GM12874 (cell line): ENCODE measurements at regions not wholly inside any gene's neighbourhood (a gene's known extent, or its start where the extent isn't known, plus 50 kb on each side); places are given as distances from the start of the nearest gene placed in this dataset.

Experiments
- TF ChIP-seq, protein P1 (sequence below): IDR thresholded peaks from 2 replicates; pipeline ENCODE4 v1.5.1; 2011; ENCODE audit warnings: low read depth, mild to moderate bottlenecking, control low read depth, low read length, moderate library complexity; ENCODE audit not compliant: insufficient read depth

DNA sequence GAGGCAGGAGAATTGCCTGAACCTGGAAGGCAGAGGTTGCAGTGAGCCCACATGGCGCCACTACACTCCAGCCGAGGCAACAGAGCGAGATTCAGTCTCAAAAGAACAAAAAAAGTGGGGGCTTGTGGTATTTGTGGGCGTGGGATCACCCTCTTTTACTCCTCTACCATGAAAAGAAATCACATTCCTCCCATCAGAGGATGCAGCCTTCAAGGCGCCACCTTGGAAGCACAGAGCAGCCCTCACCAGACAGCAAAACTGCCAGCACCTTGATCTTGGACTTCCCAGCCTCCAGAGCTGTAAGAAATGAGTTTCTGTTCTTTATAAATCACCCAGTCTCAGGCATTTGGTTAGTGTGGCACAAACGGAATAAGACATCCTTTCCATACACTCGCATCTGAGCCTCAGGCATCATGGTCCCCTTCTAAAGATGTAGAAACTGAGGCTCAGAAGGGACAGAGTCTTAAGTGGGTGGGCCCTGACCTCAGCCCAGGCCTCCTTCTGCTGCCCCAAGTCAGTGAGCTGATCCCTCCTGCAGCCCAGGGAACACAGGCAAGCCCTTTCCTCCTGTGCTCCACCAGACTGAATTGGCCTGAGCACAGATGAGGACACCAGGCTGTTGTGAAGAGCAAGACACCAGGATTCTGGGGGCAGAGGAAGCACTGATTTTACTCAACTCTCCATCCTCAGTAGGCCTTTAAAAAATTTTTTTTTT is 201.7 kb upstream of the LINGO1 start:
- TF ChIP-seq, protein P1, sequence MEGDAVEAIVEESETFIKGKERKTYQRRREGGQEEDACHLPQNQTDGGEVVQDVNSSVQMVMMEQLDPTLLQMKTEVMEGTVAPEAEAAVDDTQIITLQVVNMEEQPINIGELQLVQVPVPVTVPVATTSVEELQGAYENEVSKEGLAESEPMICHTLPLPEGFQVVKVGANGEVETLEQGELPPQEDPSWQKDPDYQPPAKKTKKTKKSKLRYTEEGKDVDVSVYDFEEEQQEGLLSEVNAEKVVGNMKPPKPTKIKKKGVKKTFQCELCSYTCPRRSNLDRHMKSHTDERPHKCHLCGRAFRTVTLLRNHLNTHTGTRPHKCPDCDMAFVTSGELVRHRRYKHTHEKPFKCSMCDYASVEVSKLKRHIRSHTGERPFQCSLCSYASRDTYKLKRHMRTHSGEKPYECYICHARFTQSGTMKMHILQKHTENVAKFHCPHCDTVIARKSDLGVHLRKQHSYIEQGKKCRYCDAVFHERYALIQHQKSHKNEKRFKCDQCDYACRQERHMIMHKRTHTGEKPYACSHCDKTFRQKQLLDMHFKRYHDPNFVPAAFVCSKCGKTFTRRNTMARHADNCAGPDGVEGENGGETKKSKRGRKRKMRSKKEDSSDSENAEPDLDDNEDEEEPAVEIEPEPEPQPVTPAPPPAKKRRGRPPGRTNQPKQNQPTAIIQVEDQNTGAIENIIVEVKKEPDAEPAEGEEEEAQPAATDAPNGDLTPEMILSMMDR = no peak

- TF ChIP-seq, protein P1 = no peak
Observed at GRCh38 chr15:77832874-77833273, 200.2 kb upstream of the LINGO1 start.

GRCh38 chr15:77831986-77832385 is 199.3 kb upstream of the LINGO1 start:
- TF ChIP-seq, protein P1 = no peak

GRCh38 chr15:77830051-77830468 is 197.3 kb upstream of the LINGO1 start:
- TF ChIP-seq, protein P1 = no peak

GRCh38 chr15:77827860-77828259 is 195.1 kb upstream of the LINGO1 start:
- TF ChIP-seq, protein P1 = no peak

DNA sequence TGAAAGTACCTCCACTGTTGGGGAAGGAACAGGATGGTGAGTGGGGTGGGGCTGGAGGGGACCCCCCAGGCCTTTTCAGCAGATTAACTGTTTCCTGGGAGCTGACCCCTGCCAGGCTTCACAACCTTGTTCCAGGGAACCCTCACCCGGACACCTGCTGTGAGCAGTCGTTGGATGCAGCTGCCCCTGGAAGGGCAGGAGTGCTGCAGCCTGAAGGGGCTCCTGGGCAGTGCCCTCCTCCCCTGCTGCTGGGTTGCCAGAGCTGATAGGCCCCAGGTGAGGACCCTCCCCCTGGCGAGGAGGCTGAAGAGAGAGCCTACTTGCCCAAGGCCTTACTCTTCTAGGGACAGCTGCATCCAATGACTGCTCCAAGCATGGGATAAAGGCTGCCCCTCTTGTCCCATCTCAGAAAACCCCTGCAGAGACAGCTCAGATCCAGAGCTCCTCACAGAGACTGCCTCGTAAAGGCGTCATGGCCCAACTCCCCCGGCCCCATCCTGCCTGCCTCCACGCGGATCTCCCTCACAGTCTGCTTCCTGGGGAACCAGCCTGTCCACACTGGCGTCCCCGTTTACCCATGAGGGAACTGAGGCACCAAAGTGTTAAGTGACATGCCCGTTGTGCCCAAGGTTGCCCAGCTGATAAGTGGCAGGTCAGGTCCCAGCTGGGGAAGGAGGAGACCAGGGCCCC is 193.4 kb upstream of the LINGO1 start:
- TF ChIP-seq, protein P1 = no peak

DNA sequence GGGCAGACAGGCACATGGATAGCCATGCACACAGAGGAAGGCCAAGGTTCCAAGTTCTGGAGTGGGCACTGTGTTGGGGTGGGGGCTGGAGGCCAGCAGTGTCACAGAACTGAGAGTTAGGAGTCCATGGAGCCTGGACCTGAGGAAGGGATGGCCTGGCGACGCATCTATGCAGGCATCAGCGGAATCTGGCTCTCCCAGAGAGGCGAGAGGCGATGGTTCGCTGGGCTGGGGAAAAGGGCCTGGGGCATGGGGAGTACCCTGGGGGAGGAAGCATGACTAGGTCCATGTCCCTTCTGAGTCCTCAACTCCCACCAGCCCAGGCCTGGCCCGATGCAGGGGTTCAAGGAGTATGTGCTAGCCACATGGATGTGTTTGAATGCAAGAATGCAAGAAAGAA is 192.8 kb upstream of the LINGO1 start:
- TF ChIP-seq, protein P1 = no peak
